Stimulated activated naive B cell treated with anti-CD40 and anti-IgM and Interleukin-4, amounts not matched to agents 10 μg/mL and 1 μg/mL and 100 μg/mL, for 72 hours (primary cell): ENCODE measurements at regions not wholly inside any gene's neighbourhood (a gene's known extent, or its start where the extent isn't known, plus 50 kb on each side); places are given as distances from the start of the nearest gene placed in this dataset.

Source experiments
- ATAC-seq, 2 donors: fragments of 150-1000 bp; cut with Tn5 transposase; replicated peaks; 2 replicates each; pipeline ENCODE4 v1.10.0; 2021; ENCODE audit warnings: moderate library complexity in 1 of 2
- DNase-seq: peaks from one replicate; pipeline ENCODE4 v3.0.0; 2021
- H3K27ac Mint-ChIP-seq: one replicate; pipeline ENCODE4 v1.8.0; 2022; ENCODE audit warnings: mild to moderate bottlenecking, mixed read lengths
- H3K27me3 Mint-ChIP-seq, 2 donors: one replicate each; pipeline ENCODE4 v1.8.0; 2022; ENCODE audit warnings: mixed read lengths in 2 of 2
- H3K36me3 Mint-ChIP-seq, 2 donors: one replicate each; pipeline ENCODE4 v1.8.0; 2022; ENCODE audit warnings: mixed read lengths in 2 of 2, mild to moderate bottlenecking in 1 of 2
- H3K4me1 Mint-ChIP-seq, 2 donors: one replicate each; pipeline ENCODE4 v1.8.0; 2022; ENCODE audit warnings: mixed read lengths in 2 of 2, mild to moderate bottlenecking in 1 of 2
- H3K4me3 Mint-ChIP-seq, 2 donors: one replicate each; pipeline ENCODE4 v1.8.0; 2022; ENCODE audit warnings: mild to moderate bottlenecking in 2 of 2, mixed read lengths in 2 of 2, moderate library complexity in 1 of 2
- H3K9me3 Mint-ChIP-seq, 2 donors: one replicate each; pipeline ENCODE4 v1.8.0; 2022; ENCODE audit warnings: mixed read lengths in 2 of 2, mild to moderate bottlenecking in 1 of 2

DNA sequence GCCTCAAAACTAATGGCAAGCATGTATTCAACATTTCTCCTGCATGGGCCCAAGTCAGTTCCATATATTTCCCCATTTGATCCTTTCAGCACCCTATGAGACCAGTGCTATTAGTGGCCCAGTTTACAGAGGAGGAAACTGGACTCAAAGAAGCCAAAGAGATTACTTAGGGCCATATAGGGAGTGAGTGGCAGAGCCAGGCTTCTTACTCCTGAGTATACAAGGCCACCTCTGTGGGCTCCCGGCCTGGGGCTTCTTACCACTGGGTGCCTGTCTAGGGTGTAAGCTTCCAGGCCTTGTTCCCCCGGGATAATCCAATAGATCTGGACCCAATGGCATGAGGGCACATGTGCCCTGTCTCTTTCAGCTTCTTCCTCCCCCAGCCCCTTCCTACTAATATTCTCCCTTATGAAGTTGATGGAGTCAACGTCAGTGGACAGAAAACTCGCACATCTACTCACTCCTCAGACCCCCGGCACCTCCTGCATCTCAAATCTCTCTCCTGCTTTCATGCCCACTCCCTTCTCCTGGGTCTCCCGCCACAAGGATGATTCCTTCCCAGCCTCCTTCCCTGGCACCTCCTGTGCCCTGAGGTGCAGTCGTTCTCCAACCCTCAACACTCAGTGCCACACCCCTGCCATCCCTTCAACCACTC, 222.6 kb downstream of the ANAPC1 start:
- Mint-ChIP-seq H3K27me3 (no peaks in the 10 kb centered on the region), H3K9me3 (no peaks in the 10 kb centered on the region), H3K36me3 (no peaks in the 10 kb centered on the region), H3K27ac (no peak overlapping the region), H3K4me1 (peaks cover 24 to 29% of the 10 kb centered on the region in 2 donors), H3K4me3 (no peak overlapping the region)
- no peak for ATAC-seq
- no peak for DNase-seq

DNA sequence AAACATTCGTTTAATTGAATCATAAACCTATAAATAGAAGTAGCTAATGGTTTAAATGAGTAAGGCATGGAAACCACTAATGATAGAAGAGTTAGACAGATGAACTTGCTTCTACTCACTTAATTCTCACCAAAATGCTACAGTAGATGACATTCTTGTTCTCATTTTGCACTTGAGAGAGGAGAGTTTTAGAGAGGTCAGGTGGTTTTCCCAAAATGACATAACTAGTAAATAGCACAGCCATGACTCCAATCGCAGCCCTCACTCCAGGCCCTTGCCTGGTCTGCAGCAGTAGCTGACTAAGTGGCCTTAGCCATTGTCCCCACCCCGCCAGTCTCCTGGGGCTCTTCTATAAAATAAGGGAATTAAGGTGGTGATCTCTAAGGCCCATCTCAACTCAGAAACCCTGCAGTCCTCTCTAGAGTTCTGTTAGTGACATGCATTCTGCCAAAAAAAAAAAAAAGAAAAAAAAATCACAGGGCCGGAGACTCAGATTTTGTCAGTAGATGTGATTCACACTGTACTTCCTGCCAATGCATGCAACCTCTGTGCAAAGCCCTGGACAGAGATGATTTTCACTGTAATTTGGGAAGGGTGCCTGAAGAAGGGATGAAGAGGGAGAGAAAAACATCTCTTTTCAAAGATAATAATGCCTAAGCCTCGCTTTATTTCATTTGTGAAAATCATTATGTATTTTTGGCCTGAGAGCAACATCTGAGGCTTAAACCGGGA, 221.8 kb downstream of the ANAPC1 start:
- H3K9me3 Mint-ChIP-seq: no peaks in the 10 kb centered on the region
- H3K36me3 Mint-ChIP-seq: no peaks in the 10 kb centered on the region
- peaks cover 23 to 29% of the 10 kb centered on the region in 2 donors for H3K4me1 Mint-ChIP-seq
- H3K27me3 Mint-ChIP-seq: no peaks in the 10 kb centered on the region
- H3K27ac Mint-ChIP-seq: no peak overlapping the region
- ATAC-seq: no peak
- DNase-seq: no peak
- no peak overlapping the region for H3K4me3 Mint-ChIP-seq

DNA sequence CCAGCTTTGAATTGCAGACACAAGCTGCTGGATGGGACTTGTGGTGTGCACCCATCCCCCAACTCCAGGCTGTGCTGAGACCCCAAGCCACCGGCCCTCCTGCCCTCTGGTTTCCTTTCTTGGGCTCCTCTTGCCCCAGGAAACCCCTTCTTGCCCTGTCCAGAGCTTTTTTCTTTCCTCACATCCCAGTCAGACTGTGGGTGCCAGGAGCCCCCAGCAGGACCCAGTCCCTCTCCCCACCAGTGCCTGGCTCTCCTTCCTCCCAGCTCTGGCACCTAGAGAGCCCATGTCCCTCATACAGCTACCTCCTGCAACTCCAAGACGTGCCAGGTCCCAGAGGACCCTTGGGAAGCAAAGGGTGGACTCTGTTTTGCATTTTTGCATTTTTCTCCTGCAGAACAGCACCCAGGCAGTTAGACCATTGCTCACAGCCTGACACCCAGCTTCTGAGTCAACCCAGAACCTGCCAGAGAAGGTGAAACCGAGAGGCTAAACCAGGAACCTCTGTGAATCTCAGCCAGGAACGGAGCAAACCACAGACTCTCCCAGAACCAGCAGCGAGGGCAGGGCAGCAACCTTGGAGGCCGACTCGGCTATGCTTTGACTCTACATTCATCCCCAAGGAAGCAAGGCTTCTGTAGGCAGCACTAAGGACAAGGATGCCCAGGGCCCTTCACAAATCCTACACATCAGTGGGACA, 221.1 kb downstream of the ANAPC1 start:
- Mint-ChIP-seq H3K27me3 (no peaks in the 10 kb centered on the region), H3K9me3 (no peaks in the 10 kb centered on the region), H3K4me3 (peak overlapping the region in 1 of 2 donors; percentile 23)

DNA sequence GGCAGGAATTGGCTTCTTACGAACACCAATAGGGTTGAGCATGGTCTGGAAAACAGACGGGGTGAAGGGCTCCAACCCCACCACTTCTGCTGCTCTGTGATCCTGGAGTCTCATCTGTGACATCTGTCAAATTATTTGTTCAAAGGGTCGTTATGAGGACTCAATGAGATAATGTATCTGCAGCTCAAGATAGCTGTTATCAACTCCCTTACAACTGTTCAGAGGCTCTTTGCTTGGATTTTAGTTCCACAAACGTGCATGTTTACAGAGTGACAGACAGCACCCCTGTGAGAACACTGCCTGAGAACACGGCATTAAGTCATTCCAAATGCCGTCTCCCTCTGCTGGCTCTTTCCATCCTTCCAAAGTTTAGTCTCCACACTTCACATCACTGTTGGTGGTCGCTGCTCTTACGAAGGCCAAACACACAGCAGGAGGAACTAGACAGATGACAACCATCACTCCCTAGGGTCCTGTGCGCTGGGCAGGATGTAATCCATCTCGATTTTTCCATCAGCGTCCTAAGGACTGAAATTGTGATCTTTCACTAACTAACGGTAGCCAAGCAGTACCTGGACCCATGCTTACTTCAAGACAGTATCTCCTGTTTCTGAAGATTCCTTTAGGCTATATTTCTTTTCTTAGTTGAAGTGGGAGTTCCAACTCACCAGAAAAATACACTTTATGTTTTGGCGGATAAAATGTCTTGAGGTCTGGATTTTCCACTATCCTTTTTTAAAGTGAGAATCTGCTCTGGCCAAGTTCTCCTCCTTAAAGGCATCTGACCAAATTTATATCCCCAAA, 220.3 kb downstream of the ANAPC1 start:
- H3K36me3 Mint-ChIP-seq: no peaks in the 10 kb centered on the region
- no peaks in the 10 kb centered on the region for H3K9me3 Mint-ChIP-seq
- ATAC-seq: no peak
- no peaks in the 10 kb centered on the region for H3K27me3 Mint-ChIP-seq
- DNase-seq: no peak
- no peak overlapping the region for H3K4me3 Mint-ChIP-seq
- peaks cover 25 to 36% of the 10 kb centered on the region in 2 donors for H3K4me1 Mint-ChIP-seq
- no peak overlapping the region for H3K27ac Mint-ChIP-seq

More for the DNA sequence above, 221.1 kb downstream of the ANAPC1 start:
- Mint-ChIP-seq H3K4me1 (peaks cover 22 to 29% of the 10 kb centered on the region in 2 donors), H3K27ac (no peak overlapping the region), H3K36me3 (no peaks in the 10 kb centered on the region)
- DNase-seq (peak; percentile 26), ATAC-seq (peak; percentile 69 to 75)

DNA sequence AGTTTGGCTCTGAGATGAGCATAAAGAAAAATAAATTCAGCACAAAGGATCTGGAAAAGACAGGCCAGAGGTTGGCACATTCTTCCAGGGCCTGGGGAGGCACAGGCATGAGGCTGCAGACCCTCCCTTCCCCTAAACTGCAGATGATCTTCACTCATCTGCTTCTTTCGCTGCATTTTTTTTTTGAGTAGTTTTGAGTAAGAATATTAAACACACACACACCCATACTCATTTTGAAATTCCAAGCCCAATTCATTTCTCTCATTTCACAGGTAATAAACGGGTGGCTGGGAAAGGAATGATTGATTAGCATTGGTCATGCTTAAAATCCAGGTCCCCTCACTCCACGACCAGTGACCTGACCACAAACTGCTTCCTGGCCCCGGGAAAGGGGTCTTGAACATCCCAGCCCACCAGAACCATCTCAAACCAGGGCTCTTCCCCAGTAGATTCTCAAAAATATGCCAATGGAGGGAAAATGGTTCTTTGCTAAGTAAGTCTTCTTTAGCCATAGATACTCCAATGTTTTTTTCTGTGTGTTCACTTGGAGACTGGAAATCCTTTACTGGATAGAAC, 219.6 kb downstream of the ANAPC1 start:
- H3K27ac Mint-ChIP-seq: no peak overlapping the region
- H3K9me3 Mint-ChIP-seq: no peaks in the 10 kb centered on the region
- no peaks in the 10 kb centered on the region for H3K27me3 Mint-ChIP-seq
- H3K4me3 Mint-ChIP-seq: no peak overlapping the region
- no peak for DNase-seq
- peaks cover 24 to 34% of the 10 kb centered on the region in 2 donors for H3K4me1 Mint-ChIP-seq
- ATAC-seq: no peak
- H3K36me3 Mint-ChIP-seq: no peaks in the 10 kb centered on the region

DNA sequence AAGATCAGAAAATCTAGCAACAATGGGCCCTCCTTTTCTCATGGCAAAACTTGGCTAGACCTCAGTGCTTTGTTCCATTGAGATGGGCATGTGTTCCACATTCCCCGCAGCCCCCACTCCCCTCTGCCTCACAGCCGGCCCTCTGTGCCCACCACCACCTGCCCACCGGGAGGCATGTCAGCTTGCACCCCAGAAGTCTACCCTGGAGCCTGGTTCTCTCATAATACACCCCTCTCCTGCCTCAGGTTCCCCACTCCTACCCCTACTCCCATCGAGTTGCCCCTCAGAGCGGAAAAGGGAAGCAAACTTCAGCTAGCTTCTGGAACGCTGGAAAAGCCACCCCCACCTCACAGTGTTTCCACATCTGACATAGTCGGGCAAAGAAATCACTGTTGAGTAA, 219.0 kb downstream of the ANAPC1 start:
- H3K36me3 Mint-ChIP-seq: no peaks in the 10 kb centered on the region
- H3K4me1 Mint-ChIP-seq: peaks cover 22 to 35% of the 10 kb centered on the region in 2 donors
- no peak overlapping the region for H3K4me3 Mint-ChIP-seq

DNA sequence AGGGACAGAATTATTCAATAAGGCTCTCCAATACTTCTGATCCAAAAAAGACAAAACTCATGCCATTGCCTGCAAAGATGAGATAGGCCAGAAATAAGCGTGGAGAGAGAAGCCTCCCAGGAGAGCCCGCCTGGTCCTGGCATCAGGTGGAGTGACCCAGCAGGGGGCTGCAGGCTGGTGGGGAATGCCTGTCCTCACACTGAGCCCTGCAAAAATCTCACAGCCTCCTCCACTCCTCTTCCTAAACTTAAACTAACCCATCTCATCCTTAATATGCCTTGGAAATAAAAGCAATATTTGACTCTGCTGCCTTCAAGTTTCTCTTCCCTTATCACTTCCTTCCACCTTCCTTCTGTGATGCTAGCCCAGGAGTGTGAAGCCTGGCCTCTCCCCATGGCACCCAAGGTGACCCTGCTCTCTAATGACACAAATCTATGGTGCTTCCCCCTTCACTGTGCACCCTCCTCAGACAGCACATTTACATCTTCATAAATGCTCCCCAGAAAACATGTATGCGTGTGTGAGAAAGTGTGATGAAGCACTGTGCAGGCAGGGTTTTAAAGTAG, 218.4 kb downstream of the ANAPC1 start:
- DNase-seq: no peak
- peaks cover 24 to 41% of the 10 kb centered on the region in 2 donors for H3K4me1 Mint-ChIP-seq
- H3K27me3 Mint-ChIP-seq: no peaks in the 10 kb centered on the region
- no peaks in the 10 kb centered on the region for H3K36me3 Mint-ChIP-seq
- no peak overlapping the region for H3K27ac Mint-ChIP-seq
- no peak overlapping the region for H3K4me3 Mint-ChIP-seq
- ATAC-seq: no peak
- H3K9me3 Mint-ChIP-seq: no peaks in the 10 kb centered on the region

More for the DNA sequence above, 219.0 kb downstream of the ANAPC1 start:
- Mint-ChIP-seq H3K27me3 (no peaks in the 10 kb centered on the region), H3K9me3 (no peaks in the 10 kb centered on the region), H3K27ac (no peak overlapping the region)
- no peak for DNase-seq
- no peak for ATAC-seq

DNA sequence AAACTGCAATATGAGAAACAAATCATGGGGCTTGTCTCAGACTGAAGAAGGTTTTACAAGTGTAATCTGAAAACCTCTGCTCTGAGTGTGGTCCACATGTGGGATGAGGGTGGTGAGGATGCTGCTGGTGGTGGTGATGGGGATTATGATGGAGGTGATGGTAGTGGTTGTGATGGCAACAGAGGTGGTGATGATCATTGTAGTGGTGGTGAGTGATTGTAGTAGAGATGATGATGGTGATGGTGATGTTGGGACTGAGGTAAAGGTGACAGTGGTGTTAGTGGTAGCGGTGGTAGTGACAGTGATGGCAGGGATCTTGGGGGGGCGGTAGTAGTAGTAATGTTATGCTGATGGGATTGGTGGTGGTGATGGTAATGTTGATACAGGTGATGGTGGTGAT, 217.8 kb downstream of the ANAPC1 start:
- Mint-ChIP-seq H3K27ac (no peak overlapping the region), H3K27me3 (no peaks in the 10 kb centered on the region), H3K9me3 (no peaks in the 10 kb centered on the region), H3K4me3 (no peak overlapping the region), H3K36me3 (no peaks in the 10 kb centered on the region), H3K4me1 (peaks cover 26 to 46% of the 10 kb centered on the region in 2 donors)
- ATAC-seq (no peak), DNase-seq (no peak)

DNA sequence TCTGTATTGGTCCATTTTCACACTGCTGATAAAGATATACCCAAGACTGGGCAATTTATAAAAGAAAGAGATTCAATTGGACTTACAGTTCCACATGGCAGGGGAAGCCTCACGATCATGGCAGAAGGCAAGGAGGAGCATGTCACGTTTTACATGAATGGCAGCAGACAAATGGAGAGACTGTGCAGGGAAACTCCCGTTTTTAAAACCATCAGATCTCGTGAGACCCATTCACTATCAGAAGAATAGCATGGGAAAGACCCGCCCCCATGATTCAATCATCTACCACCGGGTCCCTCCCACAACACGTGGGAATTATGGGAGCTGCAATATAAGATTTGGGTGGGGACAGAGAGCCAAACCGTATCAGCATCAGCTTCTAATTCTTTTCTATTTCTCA, 217.0 kb downstream of the ANAPC1 start:
- Mint-ChIP-seq H3K27me3 (no peaks in the 10 kb centered on the region), H3K4me3 (no peak overlapping the region), H3K9me3 (no peaks in the 10 kb centered on the region), H3K36me3 (no peaks in the 10 kb centered on the region), H3K4me1 (peaks cover 24 to 50% of the 10 kb centered on the region in 2 donors), H3K27ac (no peak overlapping the region)
- ATAC-seq: no peak
- no peak for DNase-seq

DNA sequence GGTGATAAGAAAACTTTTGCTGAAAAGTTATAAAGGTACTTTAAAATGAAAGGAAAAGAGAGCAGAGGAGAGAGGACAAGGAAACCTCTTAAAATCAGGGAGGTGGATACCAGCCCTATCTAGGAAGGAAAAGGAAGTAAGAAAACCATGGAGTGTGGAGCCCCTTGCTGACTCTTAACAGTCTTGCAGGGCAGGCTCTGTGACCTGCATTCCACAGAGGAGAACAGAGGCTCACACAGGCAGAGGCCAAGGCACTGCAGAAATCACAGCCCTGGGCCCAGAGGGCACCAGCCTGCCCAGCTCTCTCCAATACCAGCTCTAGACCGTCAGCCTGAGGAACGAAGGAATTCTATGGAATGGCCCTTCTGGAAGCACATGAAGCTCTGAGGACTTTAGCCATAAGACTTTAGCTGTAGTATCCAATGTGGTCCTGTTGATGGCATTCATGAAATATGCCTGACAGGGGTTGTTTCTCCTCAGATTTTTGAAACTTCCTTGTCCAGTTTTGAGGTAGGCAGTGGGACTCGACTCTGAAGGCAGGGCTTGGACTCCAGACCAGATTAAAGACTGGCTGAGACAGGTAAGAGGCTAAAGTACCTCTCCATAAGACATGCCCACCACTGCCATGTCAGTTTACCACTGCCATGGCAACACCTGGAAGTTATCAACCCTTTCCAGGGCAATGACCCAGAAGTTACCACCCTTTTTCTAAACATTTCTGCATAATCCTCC, 216.3 kb downstream of the ANAPC1 start:
- H3K4me1 Mint-ChIP-seq: peaks cover 24 to 44% of the 10 kb centered on the region in 2 donors
- DNase-seq (no peak), ATAC-seq (no peak)
- no peak overlapping the region for H3K27ac Mint-ChIP-seq
- no peaks in the 10 kb centered on the region for H3K27me3 Mint-ChIP-seq
- no peaks in the 10 kb centered on the region for H3K9me3 Mint-ChIP-seq
- no peaks in the 10 kb centered on the region for H3K36me3 Mint-ChIP-seq
- no peak overlapping the region for H3K4me3 Mint-ChIP-seq

DNA sequence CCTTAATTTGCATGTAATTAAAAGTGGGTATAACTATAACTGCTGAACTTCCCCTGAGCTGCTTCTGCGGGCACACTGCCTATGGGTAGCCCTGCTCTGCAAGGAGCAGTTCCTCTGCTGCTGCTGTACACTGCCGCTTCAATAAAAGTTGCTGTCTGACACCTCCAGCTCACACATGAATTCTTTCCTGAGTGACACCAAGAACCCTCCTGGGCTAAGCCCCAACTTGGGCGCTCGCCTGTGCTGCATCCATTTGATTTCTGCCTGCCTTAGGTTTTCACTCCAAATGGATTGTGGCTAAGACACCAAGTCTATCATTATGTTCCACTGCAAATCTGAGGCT, 215.7 kb downstream of the ANAPC1 start:
- Mint-ChIP-seq H3K36me3 (no peaks in the 10 kb centered on the region), H3K9me3 (no peaks in the 10 kb centered on the region)
- ATAC-seq: no peak

DNA sequence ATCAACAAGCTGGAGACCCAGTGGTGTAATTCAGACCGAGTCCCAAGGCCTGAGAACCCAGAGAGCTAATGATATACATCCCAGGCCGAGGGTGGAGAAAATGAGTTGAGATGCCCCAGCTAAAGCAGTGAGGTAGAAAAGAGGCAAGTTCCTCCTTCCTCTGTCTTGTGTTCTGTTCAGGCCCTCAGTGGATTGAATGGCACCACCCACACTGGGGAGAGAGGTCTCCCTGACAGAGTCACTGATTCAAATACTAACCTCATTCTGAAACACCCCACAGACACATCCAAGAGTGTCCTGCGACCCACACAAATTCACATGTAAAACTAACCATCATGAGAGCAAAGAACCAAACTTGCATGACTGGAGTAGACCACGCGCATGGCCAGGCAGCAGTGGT, 215.3 kb downstream of the ANAPC1 start:
- H3K27me3 Mint-ChIP-seq: no peaks in the 10 kb centered on the region
- peak overlapping the region; percentile 2 for H3K27ac Mint-ChIP-seq
- H3K4me3 Mint-ChIP-seq: no peak overlapping the region
- DNase-seq (peak; percentile 32), ATAC-seq (peak; percentile 86 to 91)
- no peaks in the 10 kb centered on the region for H3K9me3 Mint-ChIP-seq
- H3K4me1 Mint-ChIP-seq: peaks cover 16 to 37% of the 10 kb centered on the region in 2 donors
- no peaks in the 10 kb centered on the region for H3K36me3 Mint-ChIP-seq

More for the DNA sequence above, 215.7 kb downstream of the ANAPC1 start:
- Mint-ChIP-seq H3K4me1 (peaks cover 18 to 38% of the 10 kb centered on the region in 2 donors), H3K4me3 (no peak overlapping the region), H3K27ac (no peak overlapping the region), H3K27me3 (no peaks in the 10 kb centered on the region)
- DNase-seq: no peak
